H9 (cell line): ENCODE measurements at regions not wholly inside any gene's neighbourhood (a gene's known extent, or its start where the extent isn't known, plus 50 kb on each side); places are given as distances from the start of the nearest gene placed in this dataset.
A peak's percentile ranks its signal among the peaks of the same experiment; 100 is the strongest.
"Not testable (repeated sequence)": the region's sequence is repeated elsewhere in the genome, so short reads cannot be mapped to it uniquely, and the experiment has no call there.

Experiments used
- DNase-seq: peaks from one replicate; pipeline ENCODE4 v3.0.0-alpha.2; 2017
- H2AFZ ChIP-seq: one replicate; pipeline ENCODE4 v1.6.1; 2013; ENCODE audit warnings: mild to moderate bottlenecking, low read length, control low read depth, moderate library complexity
- H2AK5ac ChIP-seq: 2 replicates; pipeline ENCODE4 v1.6.1; 2013; ENCODE audit warnings: low read length, control low read depth, mixed read lengths; ENCODE audit not compliant: insufficient read length
- H2BK120ac ChIP-seq: one replicate; pipeline ENCODE4 v1.6.1; 2013; ENCODE audit warnings: low read depth, mild to moderate bottlenecking, low read length, control low read depth, inconsistent platforms; ENCODE audit not compliant: poor library complexity, severe bottlenecking
- H2BK12ac ChIP-seq: 2 replicates; pipeline ENCODE4 v1.6.1; 2013; ENCODE audit warnings: low read length, control low read depth, mixed read lengths, low read depth; ENCODE audit not compliant: insufficient read length
- H2BK15ac ChIP-seq: 2 replicates; pipeline ENCODE4 v1.6.1; 2013; ENCODE audit warnings: low read depth, low read length, control low read depth
- H2BK20ac ChIP-seq: one replicate; pipeline ENCODE4 v1.6.1; 2013; ENCODE audit warnings: low read depth, mild to moderate bottlenecking, low read length, control low read depth, inconsistent platforms; ENCODE audit not compliant: poor library complexity, severe bottlenecking
- H2BK5ac ChIP-seq: 2 replicates; pipeline ENCODE4 v1.6.1; 2013; ENCODE audit warnings: low read length, control low read depth, mixed read lengths; ENCODE audit not compliant: insufficient read length
- H3K14ac ChIP-seq: 2 replicates; pipeline ENCODE4 v1.6.1; 2013; ENCODE audit warnings: low read length, control low read depth; ENCODE audit not compliant: insufficient read depth
- H3K18ac ChIP-seq: 2 replicates; pipeline ENCODE4 v1.6.1; 2013; ENCODE audit warnings: low read depth, mild to moderate bottlenecking, mixed read lengths, low read length, control low read depth; ENCODE audit not compliant: insufficient read length
- H3K23ac ChIP-seq: 2 replicates; pipeline ENCODE4 v1.6.1; 2013; ENCODE audit warnings: low read length, control low read depth, mixed read lengths, low read depth; ENCODE audit not compliant: insufficient read length
- H3K23me2 ChIP-seq: 2 replicates; pipeline ENCODE4 v1.6.1; 2013; ENCODE audit warnings: low read depth, mild to moderate bottlenecking, mixed read lengths, low read length, control low read depth; ENCODE audit not compliant: insufficient read length, poor library complexity, severe bottlenecking
- H3K27ac ChIP-seq: 2 replicates; pipeline ENCODE4 v1.5.1; 2013; ENCODE audit warnings: low read length, control low read depth, mixed read lengths, low read depth; ENCODE audit not compliant: insufficient read length
- H3K27me3 ChIP-seq: 2 replicates; pipeline ENCODE4 v1.6.1; 2013; ENCODE audit warnings: low read length, control low read depth, inconsistent platforms; ENCODE audit not compliant: insufficient read depth
- H3K4ac ChIP-seq: 2 replicates; pipeline ENCODE4 v1.6.1; 2013; ENCODE audit warnings: low read depth, mild to moderate bottlenecking, control low read depth, inconsistent platforms, low read length, moderate library complexity
- H3K4me1 ChIP-seq: 2 replicates; pipeline ENCODE4 v1.6.1; 2013; ENCODE audit warnings: low read length, control low read depth, inconsistent platforms; ENCODE audit not compliant: insufficient read depth
- H3K4me2 ChIP-seq: 2 replicates; pipeline ENCODE4 v1.6.1; 2013; ENCODE audit warnings: low read length, control low read depth, mixed read lengths; ENCODE audit not compliant: insufficient read length, insufficient read depth
- H3K56ac ChIP-seq: 2 replicates; pipeline ENCODE4 v1.6.1; 2013; ENCODE audit warnings: low read depth, mild to moderate bottlenecking, mixed read lengths, low read length, control low read depth; ENCODE audit not compliant: insufficient read length
- H3K79me1 ChIP-seq: 2 replicates; pipeline ENCODE4 v1.6.1; 2013; ENCODE audit warnings: low read depth, mild to moderate bottlenecking, moderate library complexity, low read length, control low read depth, inconsistent platforms; ENCODE audit not compliant: insufficient read depth, poor library complexity, severe bottlenecking
- H3K79me2 ChIP-seq: 2 replicates; pipeline ENCODE4 v1.6.1; 2013; ENCODE audit warnings: low read length, control low read depth, inconsistent platforms; ENCODE audit not compliant: insufficient read depth
- H3K9ac ChIP-seq: 2 replicates; pipeline ENCODE4 v1.6.1; 2013; ENCODE audit warnings: low read length, control low read depth, mixed read lengths; ENCODE audit not compliant: insufficient read length; ENCODE audit errors: extremely low read depth
- H3K9me3 ChIP-seq: one replicate; pipeline ENCODE4 v1.6.1; 2013; ENCODE audit warnings: low read depth, low read length, inconsistent platforms; ENCODE audit not compliant: control insufficient read depth
- H3T11ph ChIP-seq: one replicate; pipeline ENCODE4 v1.6.1; 2013; ENCODE audit warnings: mild to moderate bottlenecking, low read length, control low read depth, inconsistent platforms
- H4K20me1 ChIP-seq: one replicate; pipeline ENCODE4 v1.6.1; 2013; ENCODE audit not compliant: control insufficient read depth, insufficient read length, insufficient read depth
- H4K5ac ChIP-seq: 2 replicates; pipeline ENCODE4 v1.6.1; 2013; ENCODE audit warnings: low read depth, mild to moderate bottlenecking, mixed read lengths, low read length, control low read depth; ENCODE audit not compliant: insufficient read length
- H4K8ac ChIP-seq: replicated peaks from 2 replicates; pipeline ENCODE4 v1.6.1; 2013; ENCODE audit warnings: low read length, control low read depth, mixed read lengths, low read depth; ENCODE audit not compliant: insufficient read length
- H4K91ac ChIP-seq: 2 replicates; pipeline ENCODE4 v1.6.1; 2013; ENCODE audit warnings: low read depth, mild to moderate bottlenecking, moderate library complexity, mixed read lengths, low read length, control low read depth; ENCODE audit not compliant: insufficient read length
- H3K27ac Mint-ChIP-seq, 3 experiments: 2 replicates in 2 of 3; 3 replicates in 1 of 3; pipeline ENCODE4 v1.8.0; 2020 to 2021; ENCODE audit warnings: mixed read lengths in 3 of 3, mild to moderate bottlenecking in 1 of 3, moderate library complexity in 1 of 3
- H3K27me3 Mint-ChIP-seq: 2 replicates; pipeline ENCODE4 v1.8.0; 2021; ENCODE audit warnings: low read depth, mild to moderate bottlenecking, moderate library complexity, mixed read lengths
- H3K36me3 Mint-ChIP-seq, 3 experiments: 2 replicates in 2 of 3; 3 replicates in 1 of 3; pipeline ENCODE4 v1.8.0; 2020 to 2021; ENCODE audit warnings: low read depth in 3 of 3, mixed read lengths in 3 of 3; ENCODE audit not compliant: insufficient read depth in 1 of 3
- H3K4me1 Mint-ChIP-seq, 2 experiments: 2 replicates each; pipeline ENCODE4 v1.8.0; 2020; ENCODE audit warnings: mixed read lengths in 2 of 2
- H3K4me3 Mint-ChIP-seq, 2 experiments: 2 replicates in 1 of 2; 3 replicates in 1 of 2; pipeline ENCODE4 v1.8.0; 2020 to 2021; ENCODE audit warnings: mild to moderate bottlenecking in 2 of 2, mixed read lengths in 2 of 2, moderate library complexity in 1 of 2
- H3K9me3 Mint-ChIP-seq, 2 experiments: 2 replicates in 1 of 2; 3 replicates in 1 of 2; pipeline ENCODE4 v1.8.0; 2020; ENCODE audit warnings: mild to moderate bottlenecking in 2 of 2, mixed read lengths in 2 of 2, moderate library complexity in 1 of 2
- CTCF ChIP-seq: fragments of 200-600 bp; sonication (generic); conservative IDR thresholded peaks from 3 replicates; pipeline ENCODE4 v1.8.0; 2021; ENCODE audit warnings: antibody characterized with exemption, mild to moderate bottlenecking
- WGBS: extraction: QIAGEN DNeasy Blood & Tissue Kit; methylation state at CpG from one replicate; pipeline ENCODE4 v1.1.7; 2013; ENCODE audit warnings: missing lambda C conversion rate, low lambda C conversion rate, mixed read lengths; ENCODE audit not compliant: insufficient read length; ENCODE audit errors: extremely low coverage; 5-methylcytosine and 5-hydroxymethylcytosine counted together

- H3K56ac ChIP-seq, H3K4me2 ChIP-seq, H2BK5ac ChIP-seq, H3K4me1 ChIP-seq, H3K9me3 ChIP-seq, H2BK15ac ChIP-seq, H4K20me1 ChIP-seq, H3K18ac ChIP-seq, H3K27ac ChIP-seq, DNase-seq, H2BK20ac ChIP-seq, H3K79me2 ChIP-seq, H3K79me1 ChIP-seq, H2BK12ac ChIP-seq, H3K27me3 ChIP-seq, H3K4ac ChIP-seq, H2BK120ac ChIP-seq, H3K36me3 Mint-ChIP-seq, H3K4me3 Mint-ChIP-seq, H3K4me1 Mint-ChIP-seq, H3K23me2 ChIP-seq, H3K9me3 Mint-ChIP-seq, H3K14ac ChIP-seq, H3K27ac Mint-ChIP-seq, H4K91ac ChIP-seq, H4K8ac ChIP-seq, H2AFZ ChIP-seq, H2AK5ac ChIP-seq, H3T11ph ChIP-seq, H4K5ac ChIP-seq, H3K23ac ChIP-seq, H3K9ac ChIP-seq: not testable (repeated sequence)
- WGBS, result no CpG with 5 or more reads among the region's 4 CpGs
- peaks cover 14% of the 10 kb centered on the region for H3K27me3 Mint-ChIP-seq
- TF ChIP-seq CTCF, result 0 out of 3 replicates have a peak, but pooled peaks have one; percentile 22
Measured at GRCh38 chr9:64466052-64466599, 818.9 kb downstream of the FOXD4L5 start.

- not testable (repeated sequence) for H3K9me3 ChIP-seq, H2BK12ac ChIP-seq, H3K14ac ChIP-seq, H2BK120ac ChIP-seq, H2BK5ac ChIP-seq, H3K4me1 ChIP-seq, H3K9me3 Mint-ChIP-seq, H2AK5ac ChIP-seq, H4K5ac ChIP-seq, H3T11ph ChIP-seq, H3K36me3 Mint-ChIP-seq, H3K23ac ChIP-seq, H3K27ac ChIP-seq, H3K56ac ChIP-seq, H2BK15ac ChIP-seq, H3K4me3 Mint-ChIP-seq, H3K4ac ChIP-seq, H3K4me2 ChIP-seq, H3K9ac ChIP-seq, H3K79me1 ChIP-seq, H3K27me3 ChIP-seq, H3K27ac Mint-ChIP-seq, H3K23me2 ChIP-seq, H2AFZ ChIP-seq, H4K8ac ChIP-seq, H3K18ac ChIP-seq, H3K4me1 Mint-ChIP-seq, H4K91ac ChIP-seq, H3K79me2 ChIP-seq, H3K27me3 Mint-ChIP-seq, H4K20me1 ChIP-seq, DNase-seq, H2BK20ac ChIP-seq
- WGBS, result no CpG with 5 or more reads among the region's 5 CpGs
Measured at GRCh38 chr9:64461885-64462284, 823.1 kb downstream of the FOXD4L5 start.
